ENCODE measurements at regions not wholly inside any gene's neighbourhood (a gene's known extent, or its start where the extent isn't known, plus 50 kb on each side); places are given as distances from the start of the nearest gene placed in this dataset.
"Not testable (repeated sequence)": the region's sequence is repeated elsewhere in the genome, so short reads cannot be mapped to it uniquely, and the experiment has no call there.

DNA sequence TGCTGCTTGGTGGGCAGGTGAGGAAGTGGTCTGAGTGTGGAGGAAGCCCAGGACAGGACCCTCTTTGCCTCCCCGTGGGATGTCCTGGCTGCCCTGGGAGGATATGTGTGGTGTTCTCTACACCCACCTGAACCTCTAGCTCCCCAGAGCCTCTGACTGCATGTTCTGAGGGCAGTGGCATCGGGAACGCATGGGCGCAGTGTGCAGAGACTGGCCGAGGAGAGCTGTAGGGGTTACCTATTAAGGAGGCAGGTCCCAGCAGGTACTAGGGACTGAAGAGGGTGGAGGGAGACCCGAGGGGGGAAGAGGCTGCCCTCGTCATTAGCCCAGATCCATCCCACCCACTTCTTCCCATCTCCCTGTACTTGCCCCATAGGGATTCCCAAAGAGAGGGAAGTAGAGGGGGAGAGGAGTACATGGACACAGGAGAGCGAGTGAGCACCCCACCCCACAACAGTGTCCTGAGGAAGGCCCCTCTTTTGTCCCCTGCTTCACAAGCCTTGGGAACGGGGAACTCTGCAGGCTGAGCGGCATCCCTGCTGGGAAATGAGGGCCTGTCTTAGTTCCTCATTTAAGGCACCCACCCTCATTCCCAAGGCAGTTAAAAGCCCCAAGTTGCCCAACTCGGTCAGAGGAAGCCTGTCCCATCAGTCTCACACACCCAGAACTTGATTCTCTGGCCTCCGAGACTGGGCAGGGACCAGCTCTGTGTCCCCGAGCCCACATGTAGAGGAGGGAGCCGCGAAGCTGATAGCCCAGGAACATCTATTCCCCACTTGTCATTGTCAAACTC, 208.5 kb upstream of the PLGLB2 start:
- H3K27ac ChIP-seq (replicated peaks in 1 of 4); H3K36me3 ChIP-seq; H3K27me3 ChIP-seq; H3K9me3 ChIP-seq; DNase-seq (ENCODE audit: extremely low spot score); H3K4me3 ChIP-seq; intact Hi-C loops (cut with DNase I); H3K4me1 ChIP-seq: not testable (repeated sequence)
- WGBS: 78% methylated on average over 4 of the region's 15 CpGs

DNA sequence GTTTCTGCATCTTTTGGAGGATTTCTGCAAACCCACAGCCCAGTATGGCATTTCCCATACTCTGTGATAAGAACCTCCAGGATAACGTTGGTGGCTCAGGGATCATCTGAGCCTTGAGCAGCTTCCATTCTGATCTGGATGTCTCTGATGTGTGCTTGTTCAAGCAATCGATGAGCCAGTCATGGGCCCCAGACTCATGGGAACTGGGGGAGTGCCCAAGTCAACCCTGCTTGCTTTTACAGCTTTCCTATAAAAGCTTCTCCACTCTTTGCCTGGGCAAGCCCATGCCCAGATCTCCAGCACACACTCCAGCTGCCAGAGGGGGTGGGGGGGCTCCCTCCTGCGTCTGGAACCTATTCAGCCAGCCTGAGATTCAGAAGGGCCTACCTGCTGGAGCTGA, 207.6 kb upstream of the PLGLB2 start:
- H3K4me3 ChIP-seq; H3K27me3 ChIP-seq; DNase-seq (ENCODE audit: extremely low spot score); intact Hi-C loops (cut with DNase I); H3K9me3 ChIP-seq; H3K27ac ChIP-seq (replicated peaks in 1 of 4); H3K36me3 ChIP-seq; H3K4me1 ChIP-seq: not testable (repeated sequence)
- no CpG with 5 or more reads among the region's 3 CpGs for WGBS

DNA sequence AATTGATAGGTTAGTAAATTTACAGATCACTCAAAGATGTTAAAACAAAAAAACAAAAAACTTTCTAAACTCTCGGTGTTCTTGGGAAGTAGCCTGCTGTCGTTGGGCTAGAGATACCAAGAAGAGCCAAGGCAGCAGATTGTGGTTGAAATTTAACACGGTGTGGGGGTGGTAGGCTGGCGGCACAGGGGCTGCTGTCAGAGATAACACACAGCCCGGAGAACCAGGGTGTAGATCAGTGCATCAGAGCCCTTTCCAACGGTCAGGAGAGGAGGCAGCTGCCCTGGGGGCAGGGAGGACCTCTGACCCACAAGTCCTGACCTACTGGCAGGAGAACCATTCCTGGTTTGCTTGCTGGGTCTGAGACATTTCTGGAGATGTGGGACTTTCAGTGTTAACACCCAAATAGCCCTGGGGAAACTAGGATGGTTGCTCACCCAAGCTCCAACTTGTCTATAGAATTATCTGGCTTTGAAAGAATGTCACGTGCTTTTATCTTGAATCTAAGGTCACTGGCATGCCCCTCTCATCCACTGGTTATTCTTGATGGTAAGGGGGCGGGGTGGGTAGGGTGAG, 205.2 kb upstream of the PLGLB2 start:
- H3K4me1 ChIP-seq; H3K27me3 ChIP-seq; H3K36me3 ChIP-seq; H3K9me3 ChIP-seq; H3K27ac ChIP-seq (replicated peaks in 1 of 4); DNase-seq (ENCODE audit: extremely low spot score); intact Hi-C loops (cut with DNase I); H3K4me3 ChIP-seq: not testable (repeated sequence)
- WGBS: 48% methylated on average over 6 of the region's 8 CpGs

DNA sequence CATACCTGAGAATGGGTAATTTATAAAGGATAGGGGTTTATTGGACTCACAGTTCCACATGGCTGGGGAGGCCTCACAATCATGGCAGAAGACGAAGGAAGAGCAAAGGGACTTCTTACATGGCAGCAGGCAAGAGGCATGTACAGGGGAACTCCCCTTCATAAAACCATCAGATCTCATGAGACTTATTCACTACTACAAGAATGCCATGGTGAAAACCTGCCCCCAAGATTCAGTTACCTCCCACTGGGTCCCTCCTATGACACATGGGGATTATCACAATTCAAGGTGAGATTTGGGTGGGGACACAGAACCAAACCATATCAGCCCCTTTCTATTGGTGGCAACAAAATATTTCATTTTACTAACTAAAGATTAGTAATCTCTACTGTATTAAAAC, 204.1 kb upstream of the PLGLB2 start:
- H3K4me1 ChIP-seq; H3K27me3 ChIP-seq; H3K36me3 ChIP-seq; H3K9me3 ChIP-seq; H3K4me3 ChIP-seq; DNase-seq (ENCODE audit: extremely low spot score); H3K27ac ChIP-seq (replicated peaks in 1 of 4); intact Hi-C loops (cut with DNase I): not testable (repeated sequence)
- WGBS: no CpG with 5 or more reads among the region's 1 CpG

DNA sequence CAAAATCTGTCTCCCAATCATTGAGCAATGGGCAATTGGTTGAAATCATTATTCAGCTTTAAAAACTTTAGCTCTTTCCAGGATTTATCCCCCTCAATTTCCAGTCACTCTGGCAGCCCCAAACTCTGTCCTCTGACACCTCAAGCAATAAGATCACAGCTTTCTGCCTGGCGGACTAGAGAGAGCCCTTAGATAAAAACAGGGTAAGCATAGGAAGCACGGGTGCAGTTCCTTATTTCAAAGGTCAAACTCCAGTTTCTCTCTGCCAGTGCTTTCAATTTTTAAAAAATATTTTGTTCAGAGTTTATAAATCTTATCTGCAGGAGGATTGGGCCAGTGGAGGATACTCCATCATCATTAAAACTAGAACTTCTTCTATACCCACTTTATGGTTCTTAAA, 200.8 kb upstream of the PLGLB2 start:
- H3K27ac ChIP-seq (replicated peaks in 1 of 4); H3K9me3 ChIP-seq; H3K4me1 ChIP-seq; H3K36me3 ChIP-seq; intact Hi-C loops (cut with DNase I); H3K27me3 ChIP-seq; H3K4me3 ChIP-seq; DNase-seq (ENCODE audit: extremely low spot score): not testable (repeated sequence)
- WGBS: 40% methylated on average over 1 of the region's 2 CpGs

DNA sequence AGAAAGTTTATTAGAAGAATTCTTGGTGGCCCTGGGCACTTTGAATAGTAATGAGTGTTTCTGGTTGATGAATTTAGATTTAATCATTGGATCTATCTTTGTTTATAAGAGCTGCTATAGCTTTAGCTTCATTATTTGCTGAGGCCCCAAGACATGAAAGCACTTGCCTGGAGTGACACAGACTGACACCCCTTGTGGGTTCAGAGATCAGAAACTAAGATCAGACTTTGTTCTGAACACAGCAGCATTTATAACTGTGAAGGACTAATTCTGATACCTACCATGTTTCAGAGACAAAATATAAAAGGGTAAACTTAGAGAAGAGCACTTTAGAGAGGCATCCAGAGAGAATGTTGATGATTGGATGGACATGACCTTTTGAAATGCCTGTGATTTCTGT, 199.9 kb upstream of the PLGLB2 start:
- H3K36me3 ChIP-seq; H3K4me3 ChIP-seq; H3K9me3 ChIP-seq; H3K27me3 ChIP-seq; DNase-seq (ENCODE audit: extremely low spot score); H3K27ac ChIP-seq (replicated peaks in 1 of 4); intact Hi-C loops (cut with DNase I); H3K4me1 ChIP-seq: not testable (repeated sequence)

DNA sequence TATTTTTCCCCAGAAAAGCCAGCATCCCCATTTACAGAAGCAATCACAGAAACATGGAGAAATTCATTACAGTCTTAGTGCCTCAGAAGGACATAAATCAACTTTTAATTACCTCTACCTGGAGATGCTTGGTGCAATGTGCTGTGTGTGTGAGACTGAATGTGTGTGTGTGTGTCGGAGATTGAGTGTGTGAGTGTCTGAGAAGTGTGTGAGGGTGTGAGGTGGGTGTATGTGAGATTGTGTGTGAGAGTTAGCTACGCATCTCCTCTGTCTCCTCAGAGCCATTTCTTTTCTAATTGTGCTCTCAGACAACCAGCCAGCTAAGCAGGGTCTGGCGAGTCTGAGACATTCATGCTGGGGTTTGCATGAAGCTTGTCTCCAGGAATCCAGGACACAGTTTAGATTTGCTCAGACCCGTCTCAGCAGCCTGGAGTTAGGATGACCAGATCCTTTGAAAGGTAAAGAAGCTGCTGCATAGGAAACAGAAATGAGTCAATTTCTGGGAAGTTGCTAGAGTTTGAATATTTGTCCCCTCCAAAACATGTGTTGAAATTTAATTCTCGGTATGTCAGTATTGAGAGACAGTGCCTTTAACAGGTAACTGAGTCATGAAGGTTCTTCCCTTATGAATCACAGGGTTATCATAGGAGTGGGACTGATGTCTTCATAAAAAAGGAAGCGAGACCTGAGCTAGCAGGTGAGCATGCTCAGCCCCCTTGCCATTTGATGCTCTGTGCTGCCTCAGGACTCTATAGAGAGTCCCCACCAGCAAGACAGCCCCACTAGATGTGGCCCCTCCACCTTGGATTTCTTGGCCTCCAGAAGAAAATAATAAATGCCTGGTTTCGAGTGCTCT, 199.0 kb upstream of the PLGLB2 start:
- H3K27me3 ChIP-seq; H3K36me3 ChIP-seq; intact Hi-C loops (cut with DNase I); H3K9me3 ChIP-seq; H3K4me1 ChIP-seq; DNase-seq (ENCODE audit: extremely low spot score); H3K4me3 ChIP-seq; H3K27ac ChIP-seq (replicated peaks in 1 of 4): not testable (repeated sequence)
- WGBS: 100% methylated on average over 3 of the region's 7 CpGs

DNA sequence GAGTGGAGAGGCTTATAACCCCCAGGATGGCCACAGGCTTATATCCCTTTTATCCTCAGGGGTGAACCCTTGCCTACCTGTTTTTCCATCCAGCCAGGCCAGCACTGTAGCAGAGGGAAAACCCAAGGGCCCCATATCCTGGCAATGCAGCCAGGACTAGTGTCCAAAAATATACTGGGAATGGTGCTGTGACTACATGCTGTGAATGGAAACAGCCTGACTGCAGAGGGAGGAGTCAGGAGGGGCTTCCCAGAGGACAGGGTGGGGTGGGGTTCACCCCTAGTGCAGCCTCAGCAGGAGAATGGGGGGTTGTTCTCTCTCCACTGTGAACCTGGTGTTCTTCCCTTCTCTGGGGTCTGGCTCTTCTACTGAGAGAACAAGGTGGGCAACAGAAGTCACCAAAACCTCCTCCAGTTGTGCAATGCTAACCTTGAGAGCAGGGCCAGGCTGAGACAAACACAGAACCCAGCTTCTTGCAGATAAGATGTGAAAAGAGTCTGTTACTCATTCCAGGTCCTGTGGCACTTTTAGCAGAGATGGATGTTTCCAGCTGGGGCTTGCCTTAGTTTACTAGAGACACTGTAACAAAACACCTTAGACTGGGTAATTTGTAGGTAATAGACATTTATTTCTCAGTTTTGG, 198.2 kb upstream of the PLGLB2 start:
- H3K9me3 ChIP-seq; H3K36me3 ChIP-seq; intact Hi-C loops (cut with DNase I); H3K27me3 ChIP-seq; H3K27ac ChIP-seq (replicated peaks in 1 of 4); H3K4me1 ChIP-seq; H3K4me3 ChIP-seq; DNase-seq (ENCODE audit: extremely low spot score): not testable (repeated sequence)

DNA sequence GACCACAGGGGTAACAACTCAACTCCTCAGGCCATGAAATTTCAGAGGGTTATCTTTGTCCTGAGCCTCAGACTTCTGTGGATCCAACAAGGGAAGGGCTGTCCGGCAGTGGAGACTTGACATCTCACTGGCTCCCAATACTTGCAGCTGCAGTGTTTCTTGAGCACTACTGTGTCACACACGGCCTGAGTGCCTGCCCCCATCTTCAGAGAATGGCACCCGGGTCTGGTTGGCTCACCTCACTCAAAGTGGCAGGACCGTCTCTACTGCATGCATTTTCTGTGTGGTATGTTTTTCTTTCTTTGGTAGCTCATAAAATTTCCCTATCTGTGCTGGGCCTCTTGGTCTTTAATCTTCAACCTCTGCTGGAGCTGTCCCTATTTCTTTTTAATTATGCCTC, 193.2 kb upstream of the PLGLB2 start:
- not testable (repeated sequence) for H3K36me3 ChIP-seq

DNA sequence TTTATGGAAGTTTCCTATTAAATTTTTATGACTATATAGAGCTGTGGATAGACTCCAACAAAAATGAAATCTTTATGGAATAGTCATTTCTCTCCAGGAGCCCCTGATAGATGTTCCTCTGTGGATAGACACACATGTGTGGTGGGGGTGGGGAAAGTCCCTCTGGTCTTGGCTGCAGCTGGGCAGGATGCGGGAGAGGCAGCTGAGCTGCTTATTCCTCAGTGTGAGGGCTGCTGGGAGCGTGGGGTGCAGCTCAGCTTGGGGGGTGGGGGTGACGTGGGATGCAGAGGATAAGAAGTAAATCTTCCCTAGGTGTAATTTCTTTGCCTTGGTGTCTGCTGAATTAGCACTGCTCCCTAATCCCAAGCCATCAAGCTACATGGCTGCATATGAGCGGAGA, 192.8 kb upstream of the PLGLB2 start:
- no CpG with 5 or more reads among the region's 4 CpGs for WGBS
- intact Hi-C loops (cut with DNase I): not testable (repeated sequence)

More for the DNA sequence above, 193.2 kb upstream of the PLGLB2 start:
- DNase-seq (ENCODE audit: extremely low spot score); H3K4me3 ChIP-seq; H3K27ac ChIP-seq (replicated peaks in 1 of 4); intact Hi-C loops (cut with DNase I); H3K27me3 ChIP-seq; H3K4me1 ChIP-seq; H3K9me3 ChIP-seq: not testable (repeated sequence)
- no CpG with 5 or more reads among the region's 4 CpGs for WGBS

DNA sequence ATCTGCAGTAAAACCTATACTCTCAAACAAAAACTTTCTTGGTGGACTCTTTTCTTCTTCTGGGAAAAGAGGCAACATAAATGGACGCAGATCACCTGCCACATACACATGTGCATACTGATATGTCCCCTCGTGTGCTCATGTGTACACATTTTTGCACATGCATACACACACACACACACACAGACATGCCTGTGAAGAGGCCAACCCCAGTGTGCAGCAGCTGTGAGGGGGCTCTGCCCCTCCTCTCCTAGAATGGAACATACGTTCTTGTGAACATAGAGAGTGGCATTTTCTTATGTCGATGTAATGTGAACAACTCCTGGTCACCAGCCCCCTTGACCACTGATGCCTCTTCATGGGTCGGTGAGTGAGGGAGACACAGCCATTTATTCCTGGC, 188.9 kb upstream of the PLGLB2 start:
- H3K36me3 ChIP-seq; H3K27me3 ChIP-seq; H3K4me1 ChIP-seq; H3K9me3 ChIP-seq; intact Hi-C loops (cut with DNase I); H3K4me3 ChIP-seq; H3K27ac ChIP-seq (replicated peaks in 1 of 4); DNase-seq (ENCODE audit: extremely low spot score): not testable (repeated sequence)
- no CpG with 5 or more reads among the region's 5 CpGs for WGBS

More for the DNA sequence above, 192.8 kb upstream of the PLGLB2 start:
- H3K4me1 ChIP-seq; H3K36me3 ChIP-seq; DNase-seq (ENCODE audit: extremely low spot score); H3K27ac ChIP-seq (replicated peaks in 1 of 4); H3K9me3 ChIP-seq; H3K27me3 ChIP-seq; H3K4me3 ChIP-seq: not testable (repeated sequence)

DNA sequence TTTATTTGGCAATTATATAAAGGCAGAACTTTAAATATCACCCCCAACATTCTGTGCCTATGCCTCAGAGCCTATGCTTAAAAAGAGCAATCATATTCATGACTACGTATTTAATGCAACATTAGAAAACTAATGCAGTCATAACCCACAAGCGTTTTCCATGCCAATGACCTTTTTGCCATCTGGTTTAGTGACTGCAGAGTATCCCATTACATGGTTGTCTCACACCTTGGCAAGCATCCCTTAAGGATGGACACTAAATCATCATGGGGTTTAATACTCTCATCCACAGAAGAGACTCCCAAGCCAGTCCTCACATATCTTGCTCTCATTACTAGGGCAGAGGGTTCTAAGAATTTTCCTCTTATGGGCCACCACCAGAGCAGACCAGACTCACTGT, 188.2 kb upstream of the PLGLB2 start:
- H3K4me1 ChIP-seq; H3K4me3 ChIP-seq; intact Hi-C loops (cut with DNase I); H3K36me3 ChIP-seq; H3K9me3 ChIP-seq; H3K27me3 ChIP-seq; H3K27ac ChIP-seq (replicated peaks in 1 of 4); DNase-seq (ENCODE audit: extremely low spot score): not testable (repeated sequence)
- 100% methylated on average over 1 of the region's 2 CpGs for WGBS

Measured in esophagus muscularis mucosa (tissue), 4 donors.